ENCODE measurements at regions not wholly inside any gene's neighbourhood (a gene's known extent, or its start where the extent isn't known, plus 50 kb on each side); places are given as distances from the start of the nearest gene placed in this dataset.

GRCh38 chr5:67293226-67293625, 96.6 kb upstream of the CD180 start:
- TF ChIP-seq TAF1 (IDR thresholded peaks at IDR 0.05; ENCODE audit: borderline replicate concordance, low read depth, low read length) (no peak), POLR2A (IDR thresholded peaks at IDR 0.05; ENCODE audit: low read depth, low read length) (no peak)
